Central memory CD8-positive, alpha-beta T cell (primary cell): ENCODE measurements at regions not wholly inside any gene's neighbourhood (a gene's known extent, or its start where the extent isn't known, plus 50 kb on each side); places are given as distances from the start of the nearest gene placed in this dataset.
A peak's percentile ranks its signal among the peaks of the same experiment; 100 is the strongest.
"Not testable (repeated sequence)": the region's sequence is repeated elsewhere in the genome, so short reads cannot be mapped to it uniquely, and the experiment has no call there.

Source experiments
- ATAC-seq: fragments of 150-1000 bp; cut with Tn5 transposase; replicated peaks from 2 replicates; pipeline ENCODE4 v1.10.0; 2022; ENCODE audit warnings: mild to moderate bottlenecking, moderate FRiP score, moderate number of reproducible peaks; ENCODE audit not compliant: poor library complexity, severe bottlenecking; ENCODE audit errors: extremely low read depth
- DNase-seq, 2 donors: peaks; one replicate each; pipeline ENCODE4 v3.0.0; 2021; ENCODE audit warnings: low spot score in 2 of 2
- H3K27ac Mint-ChIP-seq: one replicate; pipeline ENCODE4 v1.8.0; 2022; ENCODE audit warnings: low read depth, mild to moderate bottlenecking, moderate library complexity, mixed read lengths
- H3K27me3 Mint-ChIP-seq: one replicate; pipeline ENCODE4 v1.8.0; 2022; ENCODE audit warnings: mixed read lengths
- H3K36me3 Mint-ChIP-seq: one replicate; pipeline ENCODE4 v1.8.0; 2022; ENCODE audit warnings: mild to moderate bottlenecking, moderate library complexity, mixed read lengths; ENCODE audit not compliant: insufficient read depth
- H3K4me1 Mint-ChIP-seq: one replicate; pipeline ENCODE4 v1.8.0; 2022; ENCODE audit warnings: mixed read lengths
- H3K4me3 Mint-ChIP-seq: one replicate; pipeline ENCODE4 v1.8.0; 2022; ENCODE audit warnings: mild to moderate bottlenecking, moderate library complexity, mixed read lengths
- H3K9me3 Mint-ChIP-seq: one replicate; pipeline ENCODE4 v1.8.0; 2022; ENCODE audit warnings: mixed read lengths

DNA sequence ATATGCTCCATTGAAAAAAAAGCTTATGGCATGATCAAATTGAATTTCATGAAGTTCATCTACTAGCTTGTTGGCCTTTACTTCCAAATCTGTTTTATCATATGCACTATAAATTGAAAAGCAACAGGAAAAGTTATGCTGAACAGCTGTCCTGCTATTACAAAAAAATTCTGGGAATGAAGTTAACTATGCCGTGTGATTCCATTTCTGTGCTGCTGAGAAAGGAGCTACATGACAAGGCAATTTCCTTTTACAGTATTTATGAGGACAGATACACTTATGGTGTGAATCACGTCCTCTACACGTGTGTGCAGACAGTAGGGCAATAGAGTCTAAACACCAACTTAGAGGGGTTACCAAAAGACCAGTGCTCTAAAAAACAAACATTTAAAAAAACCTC is 426.5 kb upstream of the AKR1E2 start:
- DNase-seq (no peak), ATAC-seq (no peak)
- Mint-ChIP-seq H3K9me3 (no peaks in the 10 kb centered on the region), H3K27ac (no peak overlapping the region), H3K4me3 (no peak overlapping the region), H3K4me1 (no peaks in the 10 kb centered on the region), H3K27me3 (peaks cover 28% of the 10 kb centered on the region), H3K36me3 (peaks cover 2% of the 10 kb centered on the region)

DNA sequence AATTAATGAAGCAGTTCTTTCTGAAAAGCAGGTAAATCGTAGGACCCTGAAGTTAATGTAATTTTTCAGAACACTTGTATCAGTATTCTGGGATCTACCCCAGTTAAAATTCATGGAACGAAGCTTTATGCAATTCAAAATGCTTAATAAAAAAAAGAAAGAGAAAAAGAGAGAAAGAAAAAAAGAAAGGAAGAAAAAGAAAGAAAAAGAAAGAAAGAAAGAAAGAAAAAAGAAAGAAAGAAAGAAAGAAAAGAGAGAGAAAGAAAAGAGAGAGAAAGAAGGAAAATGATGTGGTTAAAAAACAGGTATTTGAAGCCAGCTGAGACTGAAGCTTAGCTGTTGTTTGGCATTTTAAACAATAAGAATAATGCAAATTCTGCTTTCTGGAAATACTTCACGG is 427.4 kb upstream of the AKR1E2 start:
- Mint-ChIP-seq H3K27ac (peak overlapping the region; percentile 89), H3K9me3 (no peaks in the 10 kb centered on the region), H3K36me3 (peaks cover 2% of the 10 kb centered on the region), H3K27me3 (peaks cover 33% of the 10 kb centered on the region), H3K4me3 (no peak overlapping the region), H3K4me1 (no peaks in the 10 kb centered on the region)
- ATAC-seq = no peak
- no peak for DNase-seq

DNA sequence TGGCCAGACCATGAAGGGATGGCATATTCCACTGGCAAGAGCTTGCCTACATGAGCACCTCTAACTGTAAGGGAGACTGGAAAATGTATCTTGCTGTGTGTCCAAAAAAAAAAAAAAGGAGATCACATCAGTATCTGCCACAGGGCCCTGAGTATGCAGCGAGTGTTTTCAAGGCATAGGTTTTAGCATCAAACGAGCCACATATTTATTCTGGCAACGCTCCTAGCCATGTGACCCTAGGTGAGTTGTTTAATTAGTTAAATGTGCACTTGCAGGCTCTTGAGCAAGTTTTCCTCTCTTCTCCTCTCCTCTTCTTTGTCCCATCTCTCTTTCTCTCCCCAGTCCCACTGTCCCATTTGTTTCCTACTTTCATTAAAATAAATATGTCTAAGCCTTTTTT is 428.7 kb upstream of the AKR1E2 start:
- no peaks in the 10 kb centered on the region for H3K9me3 Mint-ChIP-seq
- no peaks in the 10 kb centered on the region for H3K4me1 Mint-ChIP-seq
- H3K27ac Mint-ChIP-seq = no peak overlapping the region
- DNase-seq (no peak), ATAC-seq (no peak)
- H3K4me3 Mint-ChIP-seq = no peak overlapping the region
- H3K36me3 Mint-ChIP-seq = no peaks in the 10 kb centered on the region
- H3K27me3 Mint-ChIP-seq = peaks cover 36% of the 10 kb centered on the region

DNA sequence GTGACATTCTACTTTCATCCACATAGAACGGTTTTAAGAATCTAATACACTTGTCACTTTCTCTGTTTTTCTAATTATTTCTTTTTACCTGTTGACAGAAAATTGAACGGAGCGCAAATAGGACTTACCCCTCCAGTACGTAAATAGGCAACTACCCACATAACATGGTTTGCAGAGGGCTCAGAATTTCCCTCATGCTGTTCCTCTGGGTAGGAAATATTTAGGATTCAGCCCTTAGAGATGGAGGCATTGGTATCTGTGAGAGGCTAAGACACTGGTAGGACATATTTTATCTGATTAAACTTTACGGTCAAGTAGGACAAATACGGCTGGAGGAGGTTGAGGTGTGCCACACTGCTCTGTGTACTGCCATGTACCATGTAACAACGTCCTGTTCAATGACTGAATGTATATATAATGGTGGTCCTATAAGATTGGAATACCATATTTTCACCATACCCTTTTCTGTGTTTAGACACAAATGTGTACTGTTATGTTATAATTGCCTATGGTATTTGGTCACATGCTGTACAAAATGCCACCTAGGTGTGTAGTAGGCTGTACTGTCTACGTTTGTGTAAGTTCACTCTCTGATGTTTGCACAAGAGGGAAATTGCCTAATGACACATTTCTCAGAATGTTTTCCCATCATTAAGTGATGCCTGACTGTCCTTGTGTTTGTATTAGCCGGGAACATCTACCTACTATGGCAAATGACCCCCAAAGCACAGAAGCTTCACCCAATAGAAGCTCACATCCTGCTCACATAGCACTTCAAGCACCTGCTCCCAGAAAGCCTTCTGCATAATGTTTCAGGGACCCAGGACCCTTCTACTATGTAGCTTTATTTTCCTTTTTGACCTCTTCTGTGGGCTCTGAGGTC is 429.4 kb upstream of the AKR1E2 start:
- ATAC-seq (no peak), DNase-seq (no peak)
- Mint-ChIP-seq H3K4me3 (no peak overlapping the region), H3K27me3 (peaks cover 41% of the 10 kb centered on the region), H3K4me1 (no peaks in the 10 kb centered on the region), H3K9me3 (no peaks in the 10 kb centered on the region), H3K27ac (no peak overlapping the region), H3K36me3 (no peaks in the 10 kb centered on the region)

DNA sequence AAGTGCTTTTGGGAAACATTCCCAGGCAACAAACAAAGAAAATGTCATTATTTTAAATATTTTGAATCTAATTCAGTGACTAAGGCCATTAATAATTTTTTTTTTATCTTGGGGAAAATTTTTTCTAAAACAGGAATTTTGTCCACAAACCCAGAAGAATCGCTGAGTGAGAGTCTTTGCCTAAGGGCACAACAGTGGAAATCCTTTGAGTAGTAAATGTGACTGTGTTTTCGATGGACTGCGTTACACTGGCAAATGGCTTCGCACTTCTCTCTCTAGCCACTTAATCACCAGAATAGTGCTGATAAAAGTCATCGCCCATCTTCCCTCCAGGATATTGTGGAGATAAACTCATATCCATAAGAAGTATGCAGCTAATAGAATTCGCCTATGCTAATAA is 430.3 kb upstream of the AKR1E2 start:
- Mint-ChIP-seq H3K27me3 (peaks cover 50% of the 10 kb centered on the region), H3K27ac (no peak overlapping the region), H3K4me1 (no peaks in the 10 kb centered on the region), H3K9me3 (no peaks in the 10 kb centered on the region), H3K36me3 (no peaks in the 10 kb centered on the region), H3K4me3 (no peak overlapping the region)
- DNase-seq = no peak
- no peak for ATAC-seq

DNA sequence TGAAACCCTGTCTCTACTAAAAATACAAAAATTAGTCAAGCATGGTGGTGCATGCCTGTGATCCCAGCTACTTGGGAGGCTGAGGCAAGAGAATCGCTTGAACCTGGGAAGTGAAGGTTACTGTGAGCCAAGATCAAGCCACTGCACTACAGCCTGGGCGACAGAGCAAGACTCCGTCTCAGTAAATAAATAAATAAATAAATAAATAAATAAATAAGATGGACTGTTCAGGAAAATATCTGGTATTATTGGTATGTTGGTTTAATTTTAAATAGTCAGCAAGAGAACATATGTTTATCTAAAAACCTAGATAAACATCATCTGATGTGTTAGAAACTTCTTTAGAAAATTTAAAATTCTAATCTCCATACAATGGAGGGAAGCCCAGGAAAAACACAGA is 431.6 kb upstream of the AKR1E2 start:
- H3K4me3 Mint-ChIP-seq, DNase-seq, H3K4me1 Mint-ChIP-seq, H3K36me3 Mint-ChIP-seq, ATAC-seq, H3K9me3 Mint-ChIP-seq, H3K27ac Mint-ChIP-seq: not testable (repeated sequence)
- H3K27me3 Mint-ChIP-seq = peaks cover 63% of the 10 kb centered on the region

DNA sequence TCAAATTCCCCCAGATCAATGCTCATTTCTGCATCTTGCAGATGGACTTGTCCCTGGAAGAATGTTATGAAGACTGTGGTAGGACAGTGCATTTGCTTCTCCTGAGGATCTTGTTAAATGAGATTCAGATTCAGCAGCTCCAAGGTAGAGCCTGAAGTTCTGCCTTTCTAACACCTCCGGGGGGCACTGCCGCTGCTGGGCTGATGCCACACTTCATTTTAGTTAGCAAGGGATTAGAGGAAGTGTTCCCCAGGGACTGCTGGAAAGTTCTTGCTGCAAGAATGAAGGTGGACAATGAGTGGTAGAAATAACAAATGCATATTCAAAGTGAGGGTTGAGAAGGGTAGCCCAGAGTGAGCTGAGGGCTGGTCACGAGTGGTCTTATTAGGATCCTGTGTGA is 434.3 kb upstream of the AKR1E2 start:
- Mint-ChIP-seq H3K4me1 (no peaks in the 10 kb centered on the region), H3K36me3 (no peaks in the 10 kb centered on the region), H3K27me3 (peaks cover 64% of the 10 kb centered on the region), H3K27ac (no peak overlapping the region), H3K9me3 (no peaks in the 10 kb centered on the region), H3K4me3 (no peak overlapping the region)
- DNase-seq = no peak
- no peak for ATAC-seq

DNA sequence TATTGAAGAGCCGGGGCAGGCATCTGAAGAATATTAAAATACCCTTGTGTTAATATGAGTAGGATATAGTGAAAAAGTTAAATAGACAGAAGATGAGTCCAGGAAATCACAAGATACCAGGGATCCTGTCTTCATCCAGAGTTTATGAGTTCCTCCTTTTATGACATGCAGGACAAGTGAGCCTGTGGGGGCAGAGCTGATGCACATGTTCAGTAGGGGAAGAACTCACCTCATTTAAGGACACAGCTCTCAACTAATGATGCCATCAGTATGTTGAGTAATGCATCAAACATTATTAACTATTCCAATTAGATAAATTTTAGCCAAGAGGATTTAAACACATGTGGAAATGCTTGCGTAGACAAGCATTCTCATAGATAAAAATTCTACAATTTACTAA is 435.8 kb upstream of the AKR1E2 start:
- DNase-seq = no peak
- peaks cover 79% of the 10 kb centered on the region for H3K27me3 Mint-ChIP-seq
- ATAC-seq = no peak

DNA sequence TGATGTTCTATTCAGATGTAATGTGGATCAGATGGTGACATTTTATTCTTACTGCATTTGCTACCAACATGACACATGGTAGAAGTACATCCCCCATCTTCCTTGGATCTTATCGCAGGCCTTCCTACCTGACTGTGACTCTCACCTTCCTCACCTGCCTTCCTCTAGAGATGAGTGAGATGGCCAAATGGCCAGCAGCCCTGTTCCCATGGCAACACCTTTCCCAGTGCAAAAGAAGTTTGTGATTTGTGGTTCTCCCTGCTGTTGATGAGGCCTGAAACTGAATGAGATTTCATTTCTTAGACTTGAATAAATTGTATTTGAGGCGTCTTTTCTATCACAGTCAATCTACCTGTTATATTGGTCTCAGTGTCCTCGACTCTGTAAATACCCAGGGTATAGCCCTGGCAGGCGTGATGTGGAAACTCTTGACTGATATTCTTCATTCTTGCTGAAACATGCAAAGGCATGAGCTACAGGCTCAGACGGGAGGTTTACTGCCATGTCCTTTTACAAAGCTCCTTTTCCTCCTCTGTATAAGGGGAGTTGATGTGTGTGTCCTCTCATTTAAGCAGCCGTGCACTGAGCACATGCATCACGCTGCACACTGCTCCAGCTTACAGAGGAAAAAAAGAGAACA is 440.7 kb upstream of the AKR1E2 start:
- no peaks in the 10 kb centered on the region for H3K36me3 Mint-ChIP-seq
- H3K27ac Mint-ChIP-seq = no peak overlapping the region
- no peaks in the 10 kb centered on the region for H3K4me1 Mint-ChIP-seq
- DNase-seq (no peak), ATAC-seq (no peak)
- H3K27me3 Mint-ChIP-seq = peaks cover 78% of the 10 kb centered on the region
- no peak overlapping the region for H3K4me3 Mint-ChIP-seq
- H3K9me3 Mint-ChIP-seq = no peaks in the 10 kb centered on the region

More for the DNA sequence above, 435.8 kb upstream of the AKR1E2 start:
- Mint-ChIP-seq H3K9me3 (no peaks in the 10 kb centered on the region), H3K4me3 (no peak overlapping the region), H3K36me3 (no peaks in the 10 kb centered on the region), H3K4me1 (no peaks in the 10 kb centered on the region), H3K27ac (no peak overlapping the region)

DNA sequence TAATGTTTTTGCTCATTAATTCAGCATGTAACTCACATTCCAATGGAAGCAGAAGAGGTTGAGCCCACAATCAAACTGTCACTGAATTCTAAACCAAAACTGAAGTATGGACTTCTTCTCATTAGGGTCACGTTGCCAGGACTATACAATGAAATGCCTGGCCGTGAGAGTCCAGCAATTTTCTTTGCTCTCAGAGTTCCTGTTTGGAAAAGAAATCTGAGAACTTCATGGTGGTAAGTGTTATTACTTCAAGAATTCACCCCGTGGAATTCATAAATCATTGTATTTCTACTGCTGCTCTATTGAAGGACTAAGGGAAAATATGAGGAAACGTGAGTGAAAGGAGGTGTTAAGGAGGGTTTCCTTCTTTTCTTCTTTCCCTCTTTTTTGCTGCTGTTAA is 441.8 kb upstream of the AKR1E2 start:
- no peaks in the 10 kb centered on the region for H3K36me3 Mint-ChIP-seq
- no peaks in the 10 kb centered on the region for H3K4me1 Mint-ChIP-seq
- DNase-seq = no peak
- no peak for ATAC-seq
- no peak overlapping the region for H3K27ac Mint-ChIP-seq
- H3K4me3 Mint-ChIP-seq = no peak overlapping the region
- H3K27me3 Mint-ChIP-seq = peaks cover 67% of the 10 kb centered on the region
- no peaks in the 10 kb centered on the region for H3K9me3 Mint-ChIP-seq

DNA sequence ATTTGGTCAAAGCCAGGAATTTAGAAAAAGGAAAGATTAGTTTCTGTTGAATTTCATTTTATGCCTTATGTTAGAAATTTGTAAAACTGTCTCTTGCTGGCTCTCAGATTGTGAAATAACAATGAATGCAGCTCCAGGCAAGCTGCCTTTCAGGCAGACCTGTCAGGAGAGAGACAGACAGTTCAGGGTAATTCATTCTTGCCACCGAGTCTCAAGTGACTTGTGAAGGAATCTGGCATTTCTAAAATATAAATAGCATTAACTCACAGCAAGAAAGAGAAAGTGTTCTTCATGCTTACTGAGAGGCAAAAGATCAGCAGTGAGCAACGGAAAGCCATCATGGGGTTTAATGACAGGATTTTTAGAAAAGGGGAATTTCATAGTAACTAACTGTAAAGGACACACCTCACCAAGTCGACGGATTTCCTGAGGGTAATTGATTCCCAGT is 442.3 kb upstream of the AKR1E2 start:
- H3K27me3 Mint-ChIP-seq = peaks cover 66% of the 10 kb centered on the region
- H3K4me1 Mint-ChIP-seq = no peaks in the 10 kb centered on the region
- H3K9me3 Mint-ChIP-seq = no peaks in the 10 kb centered on the region
- ATAC-seq = no peak
- H3K36me3 Mint-ChIP-seq = no peaks in the 10 kb centered on the region
- no peak overlapping the region for H3K27ac Mint-ChIP-seq
- H3K4me3 Mint-ChIP-seq = no peak overlapping the region
- DNase-seq = no peak

DNA sequence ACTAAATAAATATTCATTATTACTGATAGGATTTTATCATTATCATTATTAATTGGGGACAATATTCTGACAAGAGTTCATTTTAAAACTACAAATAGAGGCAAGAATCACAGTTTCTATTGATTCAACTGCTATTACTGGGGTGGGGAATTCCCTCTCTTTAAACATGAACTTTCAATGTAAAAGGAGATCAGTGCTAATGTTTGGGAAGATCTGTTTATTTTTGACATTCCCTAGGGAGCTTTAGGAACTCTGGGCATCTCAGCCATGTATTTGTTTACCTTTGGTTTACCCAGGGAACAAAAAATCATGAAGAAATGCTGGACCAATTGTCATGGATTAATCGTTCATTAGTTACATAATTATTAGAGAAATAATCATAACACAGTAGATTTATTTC is 443.2 kb upstream of the AKR1E2 start:
- H3K9me3 Mint-ChIP-seq = no peaks in the 10 kb centered on the region
- no peaks in the 10 kb centered on the region for H3K4me1 Mint-ChIP-seq
- DNase-seq (no peak), ATAC-seq (no peak)
- H3K36me3 Mint-ChIP-seq = no peaks in the 10 kb centered on the region
- no peak overlapping the region for H3K4me3 Mint-ChIP-seq
- no peak overlapping the region for H3K27ac Mint-ChIP-seq
- peaks cover 66% of the 10 kb centered on the region for H3K27me3 Mint-ChIP-seq

DNA sequence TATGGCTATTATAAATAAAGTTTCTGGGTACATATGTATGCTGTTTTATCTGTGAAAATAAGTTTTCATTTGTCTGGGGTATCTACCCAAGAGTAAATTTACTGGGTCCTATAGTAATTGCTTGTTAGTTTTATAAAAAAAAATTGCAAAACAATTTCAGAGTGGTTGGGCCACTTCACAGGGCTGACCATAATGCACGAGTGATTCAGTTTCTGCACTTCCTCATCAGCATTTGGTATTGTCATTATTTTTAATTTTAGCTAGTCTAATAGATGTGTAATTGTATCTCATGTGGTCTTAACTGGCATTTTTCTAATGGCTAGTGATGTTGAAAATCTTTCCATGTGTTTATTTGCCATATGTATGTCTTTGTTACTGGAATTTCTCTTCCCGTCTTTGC is 452.4 kb upstream of the AKR1E2 start:
- DNase-seq (no peak), ATAC-seq (no peak)
- Mint-ChIP-seq H3K27me3 (peaks cover 45% of the 10 kb centered on the region), H3K9me3 (no peaks in the 10 kb centered on the region), H3K36me3 (peaks cover 1% of the 10 kb centered on the region), H3K27ac (no peak overlapping the region), H3K4me1 (no peaks in the 10 kb centered on the region), H3K4me3 (no peak overlapping the region)
